HT-29 (cell line): ENCODE measurements at regions not wholly inside any gene's neighbourhood (a gene's known extent, or its start where the extent isn't known, plus 50 kb on each side); places are given as distances from the start of the nearest gene placed in this dataset.

Source experiments
- DNase-seq: peaks from one replicate; pipeline ENCODE4 v3.0.0-alpha.2; 2015; ENCODE audit warnings: low spot score

DNA sequence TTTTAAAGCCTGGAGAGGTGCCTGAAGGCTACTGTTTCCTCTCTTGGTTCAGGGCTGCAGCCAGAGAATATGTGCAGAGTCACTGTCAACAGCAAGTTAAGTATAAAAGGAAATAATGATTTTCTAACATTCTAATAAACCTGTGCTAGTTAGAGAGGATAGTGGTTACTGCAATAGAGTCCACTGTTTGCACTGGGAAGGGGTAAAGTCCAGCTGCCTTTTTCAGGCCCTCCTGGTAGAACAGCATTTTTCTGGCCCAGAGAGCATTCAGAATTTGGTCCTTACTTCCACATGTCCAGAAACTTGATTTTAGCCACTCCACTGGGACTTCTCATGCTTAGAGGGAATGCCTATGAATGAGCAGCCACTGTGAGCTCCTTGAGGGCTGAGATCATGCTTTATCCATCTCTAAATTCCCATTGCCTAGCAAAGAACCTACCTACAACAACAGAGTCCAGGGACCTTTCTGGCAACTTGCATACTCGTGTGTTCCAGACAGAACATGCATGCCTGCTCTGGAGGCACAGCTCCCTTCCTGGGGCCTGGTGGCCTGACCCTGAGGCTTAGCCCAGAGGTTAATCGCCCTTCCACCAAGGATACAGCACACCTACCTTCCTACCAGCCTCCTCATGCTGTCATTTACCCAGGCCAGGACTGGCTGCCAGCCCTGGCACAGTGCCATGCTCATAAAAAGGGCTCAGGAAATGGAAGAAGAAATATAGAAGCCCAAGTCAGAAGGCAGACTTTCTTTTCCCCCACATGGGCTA lies 50.3 kb upstream of the ATP13A3 start:
- peak; percentile 94 for DNase-seq
